HCT116 (cell line): ENCODE measurements at regions not wholly inside any gene's neighbourhood (a gene's known extent, or its start where the extent isn't known, plus 50 kb on each side); places are given as distances from the start of the nearest gene placed in this dataset.

Source experiments
- ATAC-seq: fragments of 200-7000 bp; cut with Tn5 transposase; 2 replicates; pipeline ENCODE4 v1.9.1; 2020; ENCODE audit warnings: mild to moderate bottlenecking, moderate library complexity
- BruUV-seq: library from RNA; stranded (reverse); fragments of 400-500 nt; replicated peaks from 2 replicates; lab custom pipeline; 2021; lab: Mats Ljungman, UMichigan
- CTCF ChIA-PET: fragments of 300-600 bp; sonication (Branson Sonifier 250); formaldehyde crosslinking; loops from one replicate; lab custom pipeline; 2021; ENCODE audit warnings: antibody characterized with exemption; lab: Charles Lee
- POLR2A ChIA-PET: fragments of 300-600, 350-600 bp; sonication (Branson Sonifier 250); formaldehyde crosslinking; loops from one replicate; lab custom pipeline; 2021; ENCODE audit warnings: antibody characterized with exemption; lab: Charles Lee
- RAD21 ChIA-PET, 2 experiments: fragments of 300-600 bp; sonication (Branson Sonifier 250); formaldehyde crosslinking; loops; one replicate each; lab custom pipeline; 2023; ENCODE audit warnings: low total read pairs in 2 of 2; ENCODE audit not compliant: uncharacterized antibody in 2 of 2, unreplicated experiment in 2 of 2, low non-redundant PET in 1 of 2; lab: Charles Lee
- DNase-seq: peaks from one replicate; pipeline ENCODE4 v3.0.0-alpha.2; 2010; ENCODE audit warnings: low read depth, low spot score
- H2AFZ ChIP-seq: fragments of 200-600 bp; shearing (Covaris generic), sonication (generic); 2 replicates; pipeline ENCODE4 v1.6.1; 2017; ENCODE audit warnings: low read depth, mixed run types, mixed read lengths, antibody characterized with exemption, low read length; ENCODE audit not compliant: poor library complexity, severe bottlenecking
- H3K27ac ChIP-seq: 2 replicates; pipeline ENCODE4 v1.5.1; 2012; ENCODE audit warnings: low read depth, low read length
- H3K27me3 ChIP-seq: fragments of 200-600 bp; sonication (generic); 2 replicates; pipeline ENCODE4 v1.6.1; 2016; ENCODE audit warnings: mixed run types, low read length, mixed read lengths; ENCODE audit not compliant: insufficient read depth
- H3K36me3 ChIP-seq, 2 experiments: fragments of 200-500 bp in 1 of 2; fragments of 200-600 bp in 1 of 2; sonication (Bioruptor generic) in 1 of 2; sonication (generic) in 1 of 2; 2 replicates each; pipeline versions ENCODE4 v1.5.1 to v1.6.1; 2014 to 2016; ENCODE audit warnings: low read length in 2 of 2, inconsistent platforms in 1 of 2, mixed read lengths in 1 of 2, mixed run types in 1 of 2; ENCODE audit not compliant: insufficient read depth in 2 of 2, control insufficient read depth in 1 of 2
- H3K4me1 ChIP-seq, 2 experiments: fragments of 200-600 bp in 1 of 2; sonication (generic) in 1 of 2; 2 replicates each; pipeline versions ENCODE4 v1.5.1 to v1.6.1; 2012 to 2017; ENCODE audit warnings: low read length in 2 of 2, inconsistent platforms in 1 of 2, mild to moderate bottlenecking in 1 of 2, mixed read lengths in 1 of 2, mixed run types in 1 of 2, moderate library complexity in 1 of 2; ENCODE audit not compliant: insufficient read depth in 2 of 2, control insufficient read depth in 1 of 2
- H3K4me2 ChIP-seq: fragments of 200-600 bp; sonication (generic); 2 replicates; pipeline ENCODE4 v1.6.1; 2017; ENCODE audit warnings: mixed run types, low read length, mixed read lengths
- H3K4me3 ChIP-seq, 2 experiments: fragments of 200-600 bp in 1 of 2; sonication (generic) in 1 of 2; replicated peaks in 1 of 2; 2 replicates each; pipeline ENCODE4 v1.5.1; 2011 to 2016; ENCODE audit warnings: low read length in 2 of 2, control low read depth in 1 of 2, low read depth in 1 of 2, mild to moderate bottlenecking in 1 of 2, mixed read lengths in 1 of 2, mixed run types in 1 of 2
- H3K79me2 ChIP-seq: fragments of 200-600 bp; sonication (generic); 2 replicates; pipeline ENCODE4 v1.6.1; 2017; ENCODE audit warnings: mild to moderate bottlenecking, mixed run types, low read length, moderate library complexity, mixed read lengths; ENCODE audit not compliant: insufficient read depth
- H3K9ac ChIP-seq: fragments of 200-600 bp; sonication (generic); 2 replicates; pipeline ENCODE4 v1.6.1; 2016; ENCODE audit warnings: low read length, mixed read lengths
- H3K9me2 ChIP-seq: fragments of 200-600 bp; sonication (generic), shearing (Covaris generic); 2 replicates; pipeline ENCODE4 v1.6.1; 2017; ENCODE audit warnings: mixed run types, mild to moderate bottlenecking, moderate library complexity; ENCODE audit not compliant: insufficient read depth
- H3K9me3 ChIP-seq, 2 experiments: fragments of 200-500 bp in 1 of 2; fragments of 200-600 bp in 1 of 2; sonication (Bioruptor generic) in 1 of 2; sonication (generic) in 1 of 2; 2 replicates each; pipeline ENCODE4 v1.6.1; 2014 to 2017; ENCODE audit warnings: low read length in 2 of 2, mixed read lengths in 2 of 2, inconsistent platforms in 1 of 2, low read depth in 1 of 2, mild to moderate bottlenecking in 1 of 2, mixed run types in 1 of 2, moderate library complexity in 1 of 2; ENCODE audit not compliant: control insufficient read depth in 1 of 2, insufficient read depth in 1 of 2
- H4K20me1 ChIP-seq: fragments of 200-600 bp; sonication (generic), shearing (Covaris generic); 2 replicates; pipeline ENCODE4 v1.6.1; 2017; ENCODE audit warnings: mixed run types, mild to moderate bottlenecking, moderate library complexity; ENCODE audit not compliant: insufficient read depth
- CEBPB ChIP-seq: IDR thresholded peaks from 2 replicates; pipeline ENCODE4 v1.6.1; 2012; ENCODE audit warnings: low read depth
- EGR1 ChIP-seq: IDR thresholded peaks from 2 replicates; pipeline ENCODE4 v1.6.1; 2012; ENCODE audit warnings: low read depth
- ELF1 ChIP-seq: IDR thresholded peaks from 2 replicates; pipeline ENCODE4 v1.6.1; 2012; ENCODE audit warnings: low read depth, borderline replicate concordance
- EZH2 ChIP-seq: fragments of 200-600 bp; sonication (generic); IDR thresholded peaks from 2 replicates; pipeline ENCODE4 v1.6.1; 2017; ENCODE audit warnings: antibody characterized with exemption, mixed run types
- JUND ChIP-seq: IDR thresholded peaks from 2 replicates; pipeline ENCODE4 v1.6.1; 2012
- POLR2A ChIP-seq: IDR thresholded peaks from 2 replicates; pipeline ENCODE4 v1.7.0; 2011; ENCODE audit warnings: borderline replicate concordance; ENCODE audit not compliant: insufficient read depth, insufficient read length; ENCODE audit errors: extremely low read depth
- POLR2AphosphoS5 ChIP-seq: IDR thresholded peaks from 2 replicates; pipeline ENCODE4 v1.6.1; 2011; ENCODE audit warnings: mild to moderate bottlenecking, low read depth, low read length, moderate library complexity
- RAD21 ChIP-seq: IDR thresholded peaks from 2 replicates; pipeline ENCODE4 v1.6.1; 2012; ENCODE audit warnings: low read depth, mild to moderate bottlenecking
- SIN3A ChIP-seq: IDR thresholded peaks from 2 replicates; pipeline ENCODE4 v1.6.1; 2012; ENCODE audit warnings: low read depth
- SP1 ChIP-seq: IDR thresholded peaks from 2 replicates; pipeline ENCODE4 v1.6.1; 2012; ENCODE audit warnings: low read depth
- SRF ChIP-seq: IDR thresholded peaks from 2 replicates; pipeline ENCODE4 v1.6.1; 2012; ENCODE audit warnings: low read depth
- TCF7L2 ChIP-seq: IDR thresholded peaks from 2 replicates; pipeline ENCODE4 v1.7.0; 2011; ENCODE audit warnings: borderline replicate concordance, inconsistent platforms; ENCODE audit not compliant: insufficient read depth, insufficient read length; ENCODE audit errors: extremely low read depth
- ZFX ChIP-seq: fragments of 450-650 bp; IDR thresholded peaks from 2 replicates; pipeline ENCODE4 v1.6.1; 2017
- ZNF274 ChIP-seq: fragments of 200-500 bp; sonication (Bioruptor generic); IDR thresholded peaks from 2 replicates; pipeline ENCODE4 v1.6.1; 2014; ENCODE audit warnings: mild to moderate bottlenecking, low read depth, low read length, inconsistent platforms
- intact Hi-C: fragments of 100-400 bp; cut with micrococcal nuclease; formaldehyde crosslinking; loops from 2 replicates; pipeline ENCODE4 v1.10.0; 2022
- TF ChIP-seq, protein P1 (sequence below): IDR thresholded peaks from 2 replicates; pipeline ENCODE4 v1.6.1; 2011; ENCODE audit warnings: mild to moderate bottlenecking, low read length, moderate library complexity; ENCODE audit not compliant: insufficient replicate concordance; ENCODE audit errors: extremely low read depth
- TF ChIP-seq, protein P2 (sequence below): IDR thresholded peaks from 2 replicates; pipeline ENCODE4 v1.6.1; 2012

DNA sequence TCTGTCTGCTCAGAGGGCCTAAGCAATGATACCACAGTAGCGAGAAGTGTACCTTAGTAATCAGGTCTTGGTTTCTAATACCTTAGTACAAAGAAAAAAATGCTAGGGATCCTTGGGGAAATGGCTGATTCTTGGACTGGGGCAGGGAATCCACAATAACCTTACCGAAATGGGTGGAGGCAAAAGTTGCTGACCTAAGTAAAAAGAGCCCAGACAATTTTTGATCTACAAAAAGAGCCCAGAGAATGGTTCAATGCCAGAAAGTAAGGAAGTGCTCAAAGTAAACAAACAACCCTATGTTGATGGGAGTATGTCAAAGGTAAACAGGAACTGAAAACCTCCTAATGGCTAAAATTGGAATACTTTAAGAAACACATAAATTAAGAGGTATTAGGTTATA, 130.1 kb upstream of the MAGEB18 start:
- no peaks in the 10 kb centered on the region for H3K9me2 ChIP-seq
- H3K4me2 ChIP-seq: no peak overlapping the region
- no peaks in the 10 kb centered on the region for H4K20me1 ChIP-seq
- no TSS peak for BruUV-seq
- H2AFZ ChIP-seq: no peak overlapping the region
- DNase-seq: no peak
- CTCF ChIA-PET: no interaction called here
- RAD21 ChIA-PET: no interaction called here
- H3K27ac ChIP-seq: no peak overlapping the region
- no peak overlapping the region for H3K4me3 ChIP-seq
- no peak overlapping the region for H3K9ac ChIP-seq
- no peaks in the 10 kb centered on the region for H3K27me3 ChIP-seq
- no peak for ATAC-seq
- H3K9me3 ChIP-seq: no peaks in the 10 kb centered on the region
- H3K4me1 ChIP-seq: no peaks in the 10 kb centered on the region
- POLR2A ChIA-PET: no interaction called here
- no peak for TF ChIP-seq POLR2AphosphoS5
- TF ChIP-seq, protein P1, sequence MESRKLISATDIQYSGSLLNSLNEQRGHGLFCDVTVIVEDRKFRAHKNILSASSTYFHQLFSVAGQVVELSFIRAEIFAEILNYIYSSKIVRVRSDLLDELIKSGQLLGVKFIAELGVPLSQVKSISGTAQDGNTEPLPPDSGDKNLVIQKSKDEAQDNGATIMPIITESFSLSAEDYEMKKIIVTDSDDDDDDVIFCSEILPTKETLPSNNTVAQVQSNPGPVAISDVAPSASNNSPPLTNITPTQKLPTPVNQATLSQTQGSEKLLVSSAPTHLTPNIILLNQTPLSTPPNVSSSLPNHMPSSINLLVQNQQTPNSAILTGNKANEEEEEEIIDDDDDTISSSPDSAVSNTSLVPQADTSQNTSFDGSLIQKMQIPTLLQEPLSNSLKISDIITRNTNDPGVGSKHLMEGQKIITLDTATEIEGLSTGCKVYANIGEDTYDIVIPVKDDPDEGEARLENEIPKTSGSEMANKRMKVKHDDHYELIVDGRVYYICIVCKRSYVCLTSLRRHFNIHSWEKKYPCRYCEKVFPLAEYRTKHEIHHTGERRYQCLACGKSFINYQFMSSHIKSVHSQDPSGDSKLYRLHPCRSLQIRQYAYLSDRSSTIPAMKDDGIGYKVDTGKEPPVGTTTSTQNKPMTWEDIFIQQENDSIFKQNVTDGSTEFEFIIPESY: no peak
- TF ChIP-seq JUND: no peak
- TF ChIP-seq SP1: no peak
- no peak for TF ChIP-seq EZH2
- no peak for TF ChIP-seq SRF
- TF ChIP-seq ELF1: no peak
- TF ChIP-seq POLR2A: no peak
- no peak for TF ChIP-seq ZFX
- TF ChIP-seq EGR1: no peak
- H3K79me2 ChIP-seq: no peaks in the 10 kb centered on the region
- no peaks in the 10 kb centered on the region for H3K36me3 ChIP-seq
- intact Hi-C loops: no loop called here

DNA sequence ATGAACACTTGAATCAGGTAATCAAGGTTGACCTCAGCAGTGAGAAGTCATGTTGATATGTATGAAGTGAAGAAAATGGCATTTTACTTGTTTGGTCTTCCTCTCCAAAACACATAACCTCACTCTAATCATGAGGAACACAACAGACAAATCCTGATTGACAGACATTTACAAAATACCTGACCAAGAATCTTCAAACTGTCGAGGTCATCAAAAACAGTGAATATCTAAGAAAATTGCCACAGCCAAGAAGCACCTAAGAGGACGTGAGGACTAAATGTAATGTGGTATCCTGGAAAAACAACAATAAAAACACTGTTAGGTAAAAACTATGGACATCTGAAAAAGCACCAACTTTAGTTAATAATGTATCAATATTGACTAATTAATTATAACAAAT, 129.5 kb upstream of the MAGEB18 start:
- Histone ChIP-seq H3K9ac (no peak overlapping the region), H3K27ac (no peak overlapping the region), H3K27me3 (no peaks in the 10 kb centered on the region), H4K20me1 (no peaks in the 10 kb centered on the region), H3K79me2 (no peaks in the 10 kb centered on the region), H2AFZ (no peak overlapping the region), H3K4me3 (no peak overlapping the region), H3K9me3 (no peaks in the 10 kb centered on the region), H3K4me2 (no peak overlapping the region), H3K4me1 (no peaks in the 10 kb centered on the region), H3K9me2 (no peaks in the 10 kb centered on the region), H3K36me3 (no peaks in the 10 kb centered on the region)
- ChIA-PET POLR2A (no interaction called here), CTCF (no interaction called here), RAD21 (no interaction called here)
- DNase-seq: no peak
- BruUV-seq: no TSS peak
- intact Hi-C loops: no loop called here
- ATAC-seq: no peak
- TF ChIP-seq ZNF274: no peak
- TF ChIP-seq TCF7L2: no peak
- no peak for TF ChIP-seq SIN3A
- TF ChIP-seq CEBPB: no peak
- TF ChIP-seq, protein P1: no peak
- TF ChIP-seq RAD21: no peak
- TF ChIP-seq, protein P2, sequence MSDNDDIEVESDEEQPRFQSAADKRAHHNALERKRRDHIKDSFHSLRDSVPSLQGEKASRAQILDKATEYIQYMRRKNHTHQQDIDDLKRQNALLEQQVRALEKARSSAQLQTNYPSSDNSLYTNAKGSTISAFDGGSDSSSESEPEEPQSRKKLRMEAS: no peak
- no peak for TF ChIP-seq POLR2AphosphoS5
- no peak for TF ChIP-seq SRF
- TF ChIP-seq ELF1: no peak
